Calu3 (cell line): ENCODE measurements at regions not wholly inside any gene's neighbourhood (a gene's known extent, or its start where the extent isn't known, plus 50 kb on each side); places are given as distances from the start of the nearest gene placed in this dataset.

Source experiments
- BruUV-seq: library from RNA; stranded (reverse); fragments of 400-500 nt; replicated peaks from 2 replicates; lab custom pipeline; 2021; lab: Mats Ljungman, UMichigan
- CTCF ChIA-PET: fragments of 300-600 bp; sonication (Branson Sonifier 250); formaldehyde crosslinking; loops from one replicate; lab custom pipeline; 2022; ENCODE audit warnings: antibody characterized with exemption; lab: Charles Lee
- DNase-seq: peaks from one replicate; pipeline ENCODE4 v3.0.0; 2022
- H3K27ac Mint-ChIP-seq: one replicate; pipeline ENCODE4 v1.8.0; 2022; ENCODE audit warnings: mixed read lengths; ENCODE audit not compliant: unreplicated experiment
- H3K27me3 Mint-ChIP-seq: one replicate; pipeline ENCODE4 v1.8.0; 2022; ENCODE audit warnings: mixed read lengths; ENCODE audit not compliant: unreplicated experiment
- H3K36me3 Mint-ChIP-seq: one replicate; pipeline ENCODE4 v1.8.0; 2022; ENCODE audit warnings: mild to moderate bottlenecking, moderate library complexity, mixed read lengths; ENCODE audit not compliant: insufficient read depth, unreplicated experiment
- H3K4me1 Mint-ChIP-seq: one replicate; pipeline ENCODE4 v1.8.0; 2022; ENCODE audit warnings: mild to moderate bottlenecking, low read depth, mixed read lengths; ENCODE audit not compliant: unreplicated experiment
- H3K4me3 Mint-ChIP-seq: one replicate; pipeline ENCODE4 v1.8.0; 2022; ENCODE audit warnings: mild to moderate bottlenecking, low read depth, moderate library complexity, mixed read lengths; ENCODE audit not compliant: unreplicated experiment
- H3K9me3 Mint-ChIP-seq: one replicate; pipeline ENCODE4 v1.8.0; 2022; ENCODE audit warnings: low read depth, mixed read lengths; ENCODE audit not compliant: unreplicated experiment
- CTCF ChIP-seq: fragments of 200-600 bp; IDR thresholded peaks from one replicate; pipeline ENCODE4 v1.8.0; 2022; ENCODE audit warnings: antibody characterized with exemption; ENCODE audit not compliant: unreplicated experiment
- intact Hi-C: fragments of 100-400 bp; cut with micrococcal nuclease; formaldehyde crosslinking; loops from one replicate; pipeline ENCODE4 v1.10.0; 2022; ENCODE audit not compliant: unreplicated experiment

GRCh38 chr17:53490447-53490968, 332.2 kb upstream of the KIF2B start:
- Mint-ChIP-seq H3K4me3 (no peak overlapping the region), H3K27ac (no peak overlapping the region), H3K9me3 (no peaks in the 10 kb centered on the region), H3K27me3 (no peaks in the 10 kb centered on the region), H3K36me3 (no peaks in the 10 kb centered on the region), H3K4me1 (no peaks in the 10 kb centered on the region)
- no peak for TF ChIP-seq CTCF
- intact Hi-C loops: no loop called here
- CTCF ChIA-PET: interaction anchor here (0.6 kb wide), 1 partner anchor 135 kb away, joined by 3 read pairs; no protein-coding TSS in a partner anchor
- no TSS peak for BruUV-seq
- no peak for DNase-seq

GRCh38 chr17:53483704-53484103, 339.0 kb upstream of the KIF2B start:
- no peaks in the 10 kb centered on the region for H3K27me3 Mint-ChIP-seq
- no peaks in the 10 kb centered on the region for H3K36me3 Mint-ChIP-seq
- no peak for DNase-seq
- CTCF ChIA-PET: no interaction called here
- H3K27ac Mint-ChIP-seq: no peak overlapping the region
- no TSS peak for BruUV-seq
- H3K4me1 Mint-ChIP-seq: no peaks in the 10 kb centered on the region
- peaks cover 6% of the 10 kb centered on the region for H3K9me3 Mint-ChIP-seq
- H3K4me3 Mint-ChIP-seq: no peak overlapping the region
- intact Hi-C loops: no loop called here
- TF ChIP-seq CTCF: no peak

- H3K36me3 Mint-ChIP-seq: no peaks in the 10 kb centered on the region
- BruUV-seq: no TSS peak
- H3K4me3 Mint-ChIP-seq: no peak overlapping the region
- DNase-seq: no peak
- peaks cover 4% of the 10 kb centered on the region for H3K9me3 Mint-ChIP-seq
- no peak overlapping the region for H3K27ac Mint-ChIP-seq
- intact Hi-C loops: no loop called here
- CTCF ChIA-PET: no interaction called here
- no peaks in the 10 kb centered on the region for H3K27me3 Mint-ChIP-seq
- H3K4me1 Mint-ChIP-seq: no peaks in the 10 kb centered on the region
- no peak for TF ChIP-seq CTCF
These were observed 347.7 kb upstream of the KIF2B start for GRCh38 chr17:53475002-53475401.

GRCh38 chr17:53472586-53472985, 350.1 kb upstream of the KIF2B start:
- Mint-ChIP-seq H3K4me1 (no peaks in the 10 kb centered on the region), H3K27me3 (no peaks in the 10 kb centered on the region), H3K9me3 (no peaks in the 10 kb centered on the region), H3K36me3 (no peaks in the 10 kb centered on the region), H3K4me3 (no peak overlapping the region), H3K27ac (no peak overlapping the region)
- CTCF ChIA-PET: no interaction called here
- TF ChIP-seq CTCF: no peak
- no peak for DNase-seq
- no TSS peak for BruUV-seq
- intact Hi-C loops: no loop called here
